COLO829 (cell line): ENCODE measurements at regions not wholly inside any gene's neighbourhood (a gene's known extent, or its start where the extent isn't known, plus 50 kb on each side); places are given as distances from the start of the nearest gene placed in this dataset.

ENCODE experiments used
- DNase-seq: peaks from one replicate; pipeline ENCODE4 v3.0.0; 2012; ENCODE audit warnings: low spot score

GRCh38 chr5:153005711-153006110, 484.8 kb upstream of the GRIA1 start:
- DNase-seq = no peak

DNA sequence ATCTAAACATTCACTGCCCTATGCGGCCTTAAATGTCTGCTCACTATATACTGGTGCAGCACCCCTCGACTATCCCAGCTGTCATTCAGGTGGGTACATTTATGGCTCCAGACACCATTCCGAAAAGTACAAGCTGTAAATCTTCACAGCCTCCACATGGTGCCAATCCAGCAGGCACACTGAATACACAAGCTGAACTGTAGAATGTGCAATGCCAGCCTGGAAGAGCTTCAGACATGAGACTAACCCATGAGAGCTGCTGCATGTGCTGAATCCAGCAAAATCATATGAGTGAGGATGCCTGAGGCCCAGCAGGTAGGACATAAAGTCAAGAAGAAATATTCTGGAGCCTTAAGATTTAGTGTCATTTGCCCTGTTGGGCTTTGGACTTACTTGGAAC, 483.8 kb upstream of the GRIA1 start:
- no peak for DNase-seq

- no peak for DNase-seq
These were observed 476.3 kb upstream of the GRIA1 start for GRCh38 chr5:153014194-153014593.

GRCh38 chr5:153018121-153018520, 472.3 kb upstream of the GRIA1 start:
- no peak for DNase-seq

- no peak for DNase-seq
These were observed 459.4 kb upstream of the GRIA1 start for GRCh38 chr5:153030755-153031725.

DNA sequence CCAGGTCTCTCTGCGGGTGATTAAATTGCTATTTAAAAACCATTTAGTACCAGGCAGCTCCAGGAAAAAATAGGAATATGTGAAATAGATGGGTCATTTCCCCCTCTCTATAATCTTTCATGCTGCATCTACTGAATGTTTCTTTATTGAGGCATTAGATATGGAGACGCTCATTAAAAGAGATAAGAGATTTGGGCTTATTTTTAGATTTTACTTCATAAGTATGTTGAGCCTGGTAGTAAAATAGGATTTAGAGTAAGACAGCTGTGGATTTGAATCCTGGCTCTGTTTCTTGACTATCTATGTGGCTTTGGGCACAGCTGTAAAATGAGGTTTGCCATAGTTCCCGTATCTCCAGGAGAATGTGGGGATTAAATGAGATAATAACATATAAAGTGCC, 451.0 kb upstream of the GRIA1 start:
- no peak for DNase-seq

- no peak for DNase-seq
These were observed 446.6 kb upstream of the GRIA1 start for GRCh38 chr5:153043886-153044285.

DNA sequence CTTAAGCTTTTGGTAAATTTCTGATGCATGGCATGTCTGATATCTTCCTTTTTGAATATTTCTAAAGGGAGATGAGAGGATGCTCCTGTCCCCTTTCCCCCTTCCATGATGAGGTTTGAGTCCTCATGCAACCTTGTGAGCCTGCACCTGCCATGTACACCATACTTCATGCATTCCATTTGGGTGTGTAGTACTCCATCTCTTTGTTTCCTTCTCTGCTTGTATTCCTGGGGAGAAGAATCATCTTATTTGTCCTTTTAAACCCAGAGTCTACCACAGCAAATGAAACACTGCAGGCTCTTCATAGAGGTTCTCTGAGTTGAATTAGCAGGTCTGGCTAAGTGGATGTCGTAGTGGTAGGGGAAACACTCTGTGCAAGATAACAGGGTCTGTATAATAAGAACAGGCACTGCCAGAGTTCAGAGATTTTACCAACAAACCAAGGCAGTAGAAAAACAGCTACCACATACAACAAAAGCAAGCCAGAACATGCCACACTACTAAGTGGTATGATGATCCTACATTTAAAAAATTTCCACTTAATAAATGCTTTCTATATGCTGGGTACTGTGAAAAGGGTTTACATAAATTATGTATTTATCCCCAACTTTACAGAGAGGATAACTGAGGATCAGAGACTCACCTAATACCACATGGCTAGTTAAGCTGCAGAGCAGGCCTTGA, 439.8 kb upstream of the GRIA1 start:
- DNase-seq = no peak

GRCh38 chr5:153066281-153066680, 424.2 kb upstream of the GRIA1 start:
- no peak for DNase-seq

GRCh38 chr5:153067869-153068268, 422.6 kb upstream of the GRIA1 start:
- no peak for DNase-seq

DNA sequence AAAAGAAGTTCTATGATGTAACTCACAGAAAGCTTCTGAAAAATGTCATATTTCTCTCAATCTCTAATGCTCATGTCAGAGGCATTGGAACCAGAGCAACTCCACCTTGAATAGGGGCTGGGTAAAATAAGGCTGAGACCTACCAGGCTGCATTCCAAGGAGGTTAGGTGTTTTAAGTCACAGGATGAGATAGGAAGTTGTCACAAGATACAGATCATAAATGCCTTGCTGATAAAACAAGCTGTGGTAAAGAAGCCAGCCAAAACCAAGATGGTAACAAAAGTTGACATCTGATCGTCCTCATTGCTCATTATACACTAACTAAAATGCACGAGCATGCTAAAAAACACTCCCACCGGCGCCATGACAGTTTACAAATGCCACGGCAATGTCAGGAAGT, 411.1 kb upstream of the GRIA1 start:
- DNase-seq = no peak

DNA sequence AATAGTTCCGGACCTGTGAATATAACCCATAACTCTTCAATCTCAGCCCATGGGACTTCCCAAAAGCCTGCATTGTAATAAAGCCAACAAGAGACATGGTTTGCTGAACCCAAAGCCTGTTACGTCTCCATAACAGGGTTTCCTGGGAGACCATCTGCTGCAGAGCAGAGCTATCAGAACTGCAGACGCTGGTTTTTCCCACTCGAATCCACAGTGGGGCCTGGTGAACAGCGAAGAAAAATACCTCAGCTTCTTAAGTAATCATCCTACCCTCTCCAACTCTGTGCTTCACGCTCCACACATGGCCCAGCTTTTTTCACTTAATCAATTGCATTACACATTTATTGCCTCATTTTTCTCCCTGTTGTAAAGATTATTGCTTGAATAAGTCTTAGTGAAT, 409.5 kb upstream of the GRIA1 start:
- no peak for DNase-seq

- no peak for DNase-seq
These were observed 409.1 kb upstream of the GRIA1 start for GRCh38 chr5:153081385-153081784.

- no peak for DNase-seq
These were observed 406.0 kb upstream of the GRIA1 start for GRCh38 chr5:153084511-153084910.

GRCh38 chr5:153086486-153086885, 404.0 kb upstream of the GRIA1 start:
- DNase-seq = no peak

- no peak for DNase-seq
These were observed 401.9 kb upstream of the GRIA1 start for GRCh38 chr5:153088538-153088937.

DNA sequence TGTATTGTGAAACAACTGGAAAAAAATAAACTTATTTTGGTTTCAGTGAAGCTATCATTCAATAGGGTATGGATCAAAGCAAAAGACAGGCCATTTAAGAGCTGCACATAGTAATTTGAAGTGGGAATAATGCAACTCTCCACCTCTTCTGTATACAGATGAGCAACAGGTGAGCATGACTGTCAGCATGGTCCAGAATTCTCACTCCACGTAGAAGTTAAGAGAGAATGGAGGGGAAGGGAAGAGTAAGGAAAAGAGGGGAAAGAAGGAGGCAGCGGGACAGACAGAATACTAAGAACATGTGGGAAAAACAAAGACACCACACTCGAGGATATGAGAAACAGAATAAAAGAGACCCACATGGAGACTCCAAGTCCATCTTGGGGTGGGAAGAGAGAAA, 396.1 kb upstream of the GRIA1 start:
- DNase-seq = no peak

GRCh38 chr5:153096381-153096780, 394.1 kb upstream of the GRIA1 start:
- no peak for DNase-seq

DNA sequence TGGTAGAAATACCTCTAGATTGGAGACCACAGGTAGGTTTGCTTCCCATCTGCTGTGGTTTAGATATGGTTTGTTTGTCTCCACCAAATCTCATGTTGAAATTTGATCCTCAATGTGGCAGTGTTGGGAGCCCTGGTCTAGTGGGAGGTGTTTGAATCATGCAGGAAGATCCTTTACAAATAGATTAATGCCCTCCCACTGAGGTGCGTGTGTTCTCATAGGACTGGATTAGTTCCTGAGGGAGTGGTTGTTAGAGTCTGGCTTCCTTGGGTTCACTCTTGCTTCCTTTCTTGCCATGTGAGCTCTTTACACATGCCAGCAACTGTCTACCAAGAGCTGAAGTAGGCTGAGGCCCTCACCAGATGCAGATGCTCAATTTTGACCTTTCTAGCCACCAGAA, 391.1 kb upstream of the GRIA1 start:
- no peak for DNase-seq

DNA sequence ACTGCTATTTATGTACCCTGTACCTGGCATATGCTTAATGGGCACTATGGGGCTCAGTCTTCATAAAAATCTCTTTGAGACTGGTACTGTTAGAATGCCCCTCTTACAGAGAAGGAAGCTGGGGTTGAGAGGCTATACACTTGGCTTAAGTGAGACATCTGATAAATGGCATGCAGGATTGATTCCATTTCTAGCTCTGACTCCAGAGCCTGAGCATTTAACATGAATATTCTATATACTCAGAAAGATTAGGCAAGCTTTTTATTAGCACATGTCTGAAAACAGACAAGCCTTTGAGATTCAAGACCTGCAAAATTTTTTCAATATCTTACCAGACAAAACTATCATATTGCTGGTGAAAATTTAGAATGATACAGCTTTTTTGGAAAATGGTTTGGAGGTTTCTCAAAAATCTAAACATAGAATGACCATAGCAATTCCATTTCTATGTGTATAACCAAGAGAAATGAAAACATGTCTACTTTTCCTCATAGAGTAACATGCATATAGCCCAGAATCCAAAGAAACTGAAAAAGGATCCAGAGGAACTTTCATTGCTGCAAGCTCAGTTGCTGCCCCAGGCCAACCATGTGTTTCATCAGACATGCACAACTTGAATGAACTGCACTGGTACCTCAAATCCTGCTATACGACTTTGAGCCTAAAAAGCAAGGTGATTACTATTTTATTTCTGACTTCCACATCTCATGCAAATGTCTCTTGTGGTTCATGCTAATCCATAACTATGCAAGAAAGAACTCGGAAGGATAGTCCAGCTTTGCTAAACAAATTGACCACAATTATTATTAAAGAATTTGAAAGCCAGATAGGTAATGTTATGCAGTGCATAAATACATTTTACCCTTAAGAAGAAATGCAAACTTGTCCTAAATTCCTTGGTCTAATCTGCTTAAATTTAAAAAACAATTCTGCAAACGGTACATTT, 389.0 kb upstream of the GRIA1 start:
- no peak for DNase-seq

- DNase-seq = no peak
These were observed 373.6 kb upstream of the GRIA1 start for GRCh38 chr5:153116916-153117315.

- DNase-seq = no peak
These were observed 372.5 kb upstream of the GRIA1 start for GRCh38 chr5:153118018-153118417.
